ENCODE measurements at regions not wholly inside any gene's neighbourhood (a gene's known extent, or its start where the extent isn't known, plus 50 kb on each side); places are given as distances from the start of the nearest gene placed in this dataset.
"Not testable (repeated sequence)": the region's sequence is repeated elsewhere in the genome, so short reads cannot be mapped to it uniquely, and the experiment has no call there.

- no peaks in the 10 kb centered on the region for H3K27me3 ChIP-seq (ENCODE audit: control insufficient read depth, insufficient read depth, low read length)
Observed at GRCh38 chr7:68699090-68699711, 899.1 kb upstream of the AUTS2 start.

GRCh38 chr7:68700414-68700813 is 897.9 kb upstream of the AUTS2 start:
- Histone ChIP-seq H3K27me3 (ENCODE audit: control insufficient read depth, insufficient read depth, low read length) (no peaks in the 10 kb centered on the region), H3K36me3 (ENCODE audit: control insufficient read depth, insufficient read depth, low read length) (no peaks in the 10 kb centered on the region), H3K4me3 (ENCODE audit: low read depth, low read length) (no peak overlapping the region)
- DNase-seq (ENCODE audit: low read depth) (no peak), FAIRE-seq (no peak)
- no peak for TF ChIP-seq CTCF (IDR thresholded peaks at IDR 0.05; ENCODE audit: insufficient read depth, low read length, severe bottlenecking)

More at GRCh38 chr7:68699090-68699711, 899.1 kb upstream of the AUTS2 start:
- no peak for TF ChIP-seq CTCF (IDR thresholded peaks at IDR 0.05; ENCODE audit: insufficient read depth, low read length, severe bottlenecking)
- DNase-seq (ENCODE audit: low read depth) (no peak), FAIRE-seq (no peak)
- Histone ChIP-seq H3K4me3 (ENCODE audit: low read depth, low read length) (no peak overlapping the region), H3K36me3 (ENCODE audit: control insufficient read depth, insufficient read depth, low read length) (no peaks in the 10 kb centered on the region)

GRCh38 chr7:68706291-68706690 is 892.0 kb upstream of the AUTS2 start:
- no peaks in the 10 kb centered on the region for H3K27me3 ChIP-seq (ENCODE audit: control insufficient read depth, insufficient read depth, low read length)
- H3K4me3 ChIP-seq (ENCODE audit: low read depth, low read length) = no peak overlapping the region
- TF ChIP-seq CTCF (IDR thresholded peaks at IDR 0.05; ENCODE audit: insufficient read depth, low read length, severe bottlenecking) = no peak
- H3K36me3 ChIP-seq (ENCODE audit: control insufficient read depth, insufficient read depth, low read length) = no peaks in the 10 kb centered on the region
- FAIRE-seq (no peak), DNase-seq (ENCODE audit: low read depth) (no peak)

GRCh38 chr7:68707159-68707558 is 891.1 kb upstream of the AUTS2 start:
- no peak for FAIRE-seq

GRCh38 chr7:68707958-68708357 is 890.3 kb upstream of the AUTS2 start:
- H3K4me3 ChIP-seq (ENCODE audit: low read depth, low read length) = no peak overlapping the region
- no peaks in the 10 kb centered on the region for H3K27me3 ChIP-seq (ENCODE audit: control insufficient read depth, insufficient read depth, low read length)
- H3K36me3 ChIP-seq (ENCODE audit: control insufficient read depth, insufficient read depth, low read length) = no peaks in the 10 kb centered on the region
- TF ChIP-seq CTCF (IDR thresholded peaks at IDR 0.05; ENCODE audit: insufficient read depth, low read length, severe bottlenecking) = no peak
- DNase-seq (ENCODE audit: low read depth) = no peak
- no peak for FAIRE-seq

More at GRCh38 chr7:68707159-68707558, 891.1 kb upstream of the AUTS2 start:
- no peaks in the 10 kb centered on the region for H3K36me3 ChIP-seq (ENCODE audit: control insufficient read depth, insufficient read depth, low read length)
- DNase-seq (ENCODE audit: low read depth) = no peak
- TF ChIP-seq CTCF (IDR thresholded peaks at IDR 0.05; ENCODE audit: insufficient read depth, low read length, severe bottlenecking) = no peak
- no peaks in the 10 kb centered on the region for H3K27me3 ChIP-seq (ENCODE audit: control insufficient read depth, insufficient read depth, low read length)
- H3K4me3 ChIP-seq (ENCODE audit: low read depth, low read length) = no peak overlapping the region

- TF ChIP-seq CTCF (IDR thresholded peaks at IDR 0.05; ENCODE audit: insufficient read depth, low read length, severe bottlenecking) = no peak
- no peaks in the 10 kb centered on the region for H3K27me3 ChIP-seq (ENCODE audit: control insufficient read depth, insufficient read depth, low read length)
- FAIRE-seq (no peak), DNase-seq (ENCODE audit: low read depth) (no peak)
- no peak overlapping the region for H3K4me3 ChIP-seq (ENCODE audit: low read depth, low read length)
- H3K36me3 ChIP-seq (ENCODE audit: control insufficient read depth, insufficient read depth, low read length) = no peaks in the 10 kb centered on the region
Observed at GRCh38 chr7:68712956-68713495, 885.2 kb upstream of the AUTS2 start.

GRCh38 chr7:68714135-68714534 is 884.1 kb upstream of the AUTS2 start:
- H3K4me3 ChIP-seq (ENCODE audit: low read depth, low read length); H3K36me3 ChIP-seq (ENCODE audit: control insufficient read depth, insufficient read depth, low read length); FAIRE-seq; H3K27me3 ChIP-seq (ENCODE audit: control insufficient read depth, insufficient read depth, low read length); DNase-seq (ENCODE audit: low read depth): not testable (repeated sequence)
